ENCODE measurements at regions not wholly inside any gene's neighbourhood (a gene's known extent, or its start where the extent isn't known, plus 50 kb on each side); places are given as distances from the start of the nearest gene placed in this dataset.

DNA sequence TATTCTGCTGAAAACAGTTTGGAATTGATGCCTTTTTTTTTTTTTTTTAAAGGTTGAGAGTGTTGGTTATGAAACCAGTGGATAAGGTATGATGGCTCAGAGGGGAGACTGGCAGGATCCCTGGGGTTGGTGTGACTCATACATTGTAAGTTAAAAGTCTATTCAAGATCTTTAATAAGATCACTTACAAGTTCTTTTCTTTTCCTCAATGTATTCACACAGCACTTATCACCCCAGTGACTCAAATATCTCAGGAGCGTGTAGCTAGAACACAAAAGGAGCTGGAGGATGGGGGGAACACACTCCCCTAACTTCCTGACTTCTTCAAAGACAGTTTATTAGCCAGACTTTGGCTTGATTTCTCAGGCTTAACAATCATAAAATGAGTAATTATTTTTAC is 285.3 kb downstream of the SV2B start:
- TF ChIP-seq POLR2A (IDR thresholded peaks at IDR 0.05), result no peak
- TF ChIP-seq, protein P1, sequence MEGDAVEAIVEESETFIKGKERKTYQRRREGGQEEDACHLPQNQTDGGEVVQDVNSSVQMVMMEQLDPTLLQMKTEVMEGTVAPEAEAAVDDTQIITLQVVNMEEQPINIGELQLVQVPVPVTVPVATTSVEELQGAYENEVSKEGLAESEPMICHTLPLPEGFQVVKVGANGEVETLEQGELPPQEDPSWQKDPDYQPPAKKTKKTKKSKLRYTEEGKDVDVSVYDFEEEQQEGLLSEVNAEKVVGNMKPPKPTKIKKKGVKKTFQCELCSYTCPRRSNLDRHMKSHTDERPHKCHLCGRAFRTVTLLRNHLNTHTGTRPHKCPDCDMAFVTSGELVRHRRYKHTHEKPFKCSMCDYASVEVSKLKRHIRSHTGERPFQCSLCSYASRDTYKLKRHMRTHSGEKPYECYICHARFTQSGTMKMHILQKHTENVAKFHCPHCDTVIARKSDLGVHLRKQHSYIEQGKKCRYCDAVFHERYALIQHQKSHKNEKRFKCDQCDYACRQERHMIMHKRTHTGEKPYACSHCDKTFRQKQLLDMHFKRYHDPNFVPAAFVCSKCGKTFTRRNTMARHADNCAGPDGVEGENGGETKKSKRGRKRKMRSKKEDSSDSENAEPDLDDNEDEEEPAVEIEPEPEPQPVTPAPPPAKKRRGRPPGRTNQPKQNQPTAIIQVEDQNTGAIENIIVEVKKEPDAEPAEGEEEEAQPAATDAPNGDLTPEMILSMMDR (IDR thresholded peaks at IDR 0.05), result no peak

Data from heart left ventricle (tissue), 13 donors.